Mammary epithelial cell (primary cell): ENCODE measurements at regions not wholly inside any gene's neighbourhood (a gene's known extent, or its start where the extent isn't known, plus 50 kb on each side); places are given as distances from the start of the nearest gene placed in this dataset.

Experiments used
- CTCF ChIP-seq, 2 donors: IDR thresholded peaks in 1 of 2; conservative IDR thresholded peaks in 1 of 2; 2 replicates each; pipeline ENCODE4 v1.5.1; 2011 to 2012; ENCODE audit warnings: inconsistent platforms in 2 of 2, low read length in 2 of 2, mild to moderate bottlenecking in 2 of 2, control low read depth in 1 of 2, low read depth in 1 of 2; ENCODE audit not compliant: insufficient read depth in 1 of 2; ENCODE audit errors: extremely low read depth in 1 of 2
- EZH2 ChIP-seq: IDR thresholded peaks from 2 replicates; pipeline ENCODE4 v1.6.1; 2012; ENCODE audit warnings: low read length, inconsistent platforms, borderline replicate concordance

- no peak for TF ChIP-seq CTCF (conservative IDR thresholded peaks at IDR 0.05 in 1 of 2, IDR thresholded peaks at IDR 0.05 in 1 of 2; ENCODE audit: extremely low read depth in 1 of 2, insufficient read depth in 1 of 2, low read depth in 1 of 2, low read length in 2 of 2)
- no peak for TF ChIP-seq EZH2
Measured at GRCh38 chr18:78906066-78906465, 73.6 kb upstream of the SALL3 start.
